ENCODE measurements at regions not wholly inside any gene's neighbourhood (a gene's known extent, or its start where the extent isn't known, plus 50 kb on each side); places are given as distances from the start of the nearest gene placed in this dataset.

GRCh38 chrX:40167850-40168479, 70.2 kb upstream of the BCOR start:
- no peak for DNase-seq (ENCODE audit: low read depth)

GRCh38 chrX:40167233-40167849, 69.6 kb upstream of the BCOR start:
- DNase-seq (ENCODE audit: low read depth), result no peak

- no peak for DNase-seq (ENCODE audit: low read depth)
Observed at GRCh38 chrX:40166582-40166981, 68.8 kb upstream of the BCOR start.

- no peak for DNase-seq (ENCODE audit: low read depth)
Observed at GRCh38 chrX:40165861-40166260, 68.1 kb upstream of the BCOR start.

GRCh38 chrX:40165206-40165605, 67.4 kb upstream of the BCOR start:
- DNase-seq (ENCODE audit: low read depth), result no peak

GRCh38 chrX:40164751-40165150, 67.0 kb upstream of the BCOR start:
- no peak for DNase-seq (ENCODE audit: low read depth)

- DNase-seq (ENCODE audit: low read depth), result no peak
Observed at GRCh38 chrX:40158036-40158706, 60.4 kb upstream of the BCOR start.

GRCh38 chrX:40157228-40158035, 59.7 kb upstream of the BCOR start:
- no peak for DNase-seq (ENCODE audit: low read depth)

- no peak for DNase-seq (ENCODE audit: low read depth)
Observed at GRCh38 chrX:40156470-40157227, 58.9 kb upstream of the BCOR start.

GRCh38 chrX:40155589-40156469, 58.1 kb upstream of the BCOR start:
- DNase-seq (ENCODE audit: low read depth), result no peak

GRCh38 chrX:40154853-40155588, 57.3 kb upstream of the BCOR start:
- no peak for DNase-seq (ENCODE audit: low read depth)

GRCh38 chrX:40154250-40154852, 56.6 kb upstream of the BCOR start:
- DNase-seq (ENCODE audit: low read depth), result no peak

GRCh38 chrX:40153345-40154249, 55.8 kb upstream of the BCOR start:
- DNase-seq (ENCODE audit: low read depth), result peak; percentile 57

- no peak for DNase-seq (ENCODE audit: low read depth)
Observed at GRCh38 chrX:40152741-40153344, 55.1 kb upstream of the BCOR start.

- no peak for DNase-seq (ENCODE audit: low read depth)
Observed at GRCh38 chrX:40152173-40152711, 54.5 kb upstream of the BCOR start.

- no peak for DNase-seq (ENCODE audit: low read depth)
Observed at GRCh38 chrX:40151211-40152172, 53.7 kb upstream of the BCOR start.

GRCh38 chrX:40150503-40150902, 52.7 kb upstream of the BCOR start:
- DNase-seq (ENCODE audit: low read depth), result no peak
